Activated effector memory CD4-positive, alpha-beta T cell treated with anti-CD3 and anti-CD28 coated beads, Interleukin-2, amount 50 U/mL, for 16 hours (primary cell): ENCODE measurements at regions not wholly inside any gene's neighbourhood (a gene's known extent, or its start where the extent isn't known, plus 50 kb on each side); places are given as distances from the start of the nearest gene placed in this dataset.

Source experiments
- DNase-seq: peaks from one replicate; pipeline ENCODE4 v3.0.0-alpha.2; 2020

DNA sequence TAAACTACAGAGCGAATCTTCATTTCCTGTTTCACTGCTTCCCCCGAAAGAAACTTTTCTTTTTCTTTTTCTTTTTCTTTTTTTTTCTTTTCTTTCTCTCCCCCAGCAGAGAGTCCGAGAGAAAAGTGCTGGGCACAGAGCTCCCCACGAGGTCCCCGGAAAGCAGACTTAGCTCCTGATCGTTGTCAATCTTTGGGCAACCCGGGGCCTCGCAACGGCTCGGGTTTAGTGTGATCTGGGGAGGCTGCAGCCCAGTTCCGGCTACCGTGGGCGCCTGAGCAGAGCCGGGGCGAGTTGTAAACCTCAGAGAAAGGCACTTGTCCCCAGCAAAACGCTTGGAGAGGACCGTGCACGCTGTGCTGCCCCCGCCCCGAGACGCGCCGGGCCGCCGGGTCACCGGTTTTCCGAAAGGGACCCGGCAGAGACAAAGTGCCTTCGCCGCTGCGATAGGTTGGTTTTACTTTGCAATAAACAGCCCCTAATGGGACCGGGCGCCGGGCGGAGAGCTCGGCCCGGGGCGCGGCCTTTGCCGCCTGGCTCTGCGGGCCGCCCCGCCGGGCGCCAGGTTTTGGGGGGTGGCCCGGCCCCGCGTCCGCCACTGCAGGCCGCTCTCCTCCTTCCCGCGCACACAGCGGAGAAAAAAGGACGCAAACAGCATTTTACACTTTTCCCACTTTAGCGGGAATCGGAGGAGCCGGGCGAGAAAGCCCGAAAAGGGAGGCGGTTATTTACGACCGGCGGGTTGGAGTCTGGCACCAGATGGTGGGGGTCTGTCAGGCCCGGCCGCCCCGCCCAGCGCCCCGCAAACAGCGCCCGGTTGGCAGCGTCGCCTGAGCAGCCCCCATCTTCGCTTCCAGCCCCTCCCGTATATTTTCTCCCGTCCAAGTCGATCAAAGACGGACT, 136.0 kb downstream of the INSIG2 start:
- DNase-seq: peak; percentile 71

DNA sequence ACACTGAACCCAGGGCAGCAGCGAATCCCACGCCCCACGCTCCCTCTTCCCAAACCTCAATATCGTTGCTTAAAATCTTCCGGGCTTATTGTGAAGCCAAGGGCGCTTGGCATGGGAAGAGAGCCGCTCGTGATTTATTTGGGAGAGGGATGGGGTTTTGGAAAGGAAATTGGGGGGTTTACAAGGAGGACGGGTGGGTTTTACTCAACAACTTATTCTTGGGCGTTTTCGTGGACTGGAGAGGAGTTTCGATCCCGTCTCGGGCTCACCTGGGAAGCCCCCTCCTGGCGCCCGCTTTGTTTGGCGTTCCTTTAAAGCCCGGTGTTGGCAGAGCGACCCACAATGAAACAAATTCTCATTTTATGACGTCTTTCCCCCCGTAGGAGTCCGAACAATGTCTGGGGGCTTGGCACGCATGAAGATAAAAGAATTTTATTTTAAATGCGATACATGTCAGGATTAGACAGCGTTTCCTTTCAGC, 135.3 kb downstream of the INSIG2 start:
- DNase-seq: no peak

DNA sequence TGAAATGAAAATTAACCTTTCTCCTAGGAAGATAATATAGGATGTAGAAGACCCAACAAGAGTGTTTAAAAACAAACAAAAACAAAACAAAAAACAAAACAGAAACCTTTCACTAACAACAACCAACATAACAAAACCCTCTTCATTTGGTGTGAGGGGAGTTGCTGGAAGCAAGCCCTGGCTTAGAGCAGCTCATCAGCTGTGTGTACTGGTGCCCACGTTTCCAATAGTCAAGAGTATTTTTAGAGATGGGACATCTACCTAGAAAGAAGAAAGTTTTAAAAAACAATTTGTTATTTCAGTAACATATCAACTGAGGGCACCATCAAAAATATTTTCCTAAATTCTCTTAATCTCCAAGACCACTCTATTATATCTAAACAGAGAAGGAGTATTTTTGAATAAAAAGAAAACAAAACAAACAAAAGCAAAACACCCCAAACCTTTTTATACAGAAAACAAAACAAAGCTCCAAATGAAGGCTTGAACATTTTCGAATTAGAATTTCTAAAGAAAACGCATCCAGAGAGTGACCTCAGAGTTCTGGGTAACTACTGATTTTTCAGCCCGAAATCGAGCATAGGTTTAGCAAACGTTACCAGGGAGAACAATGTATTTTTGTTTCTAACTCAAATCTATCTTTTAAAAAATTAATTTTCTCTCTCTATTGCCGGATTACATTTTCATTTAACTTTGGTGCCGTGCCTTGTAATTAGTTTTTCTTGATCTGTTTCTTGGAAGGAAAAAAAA, 134.6 kb downstream of the INSIG2 start:
- DNase-seq: no peak

DNA sequence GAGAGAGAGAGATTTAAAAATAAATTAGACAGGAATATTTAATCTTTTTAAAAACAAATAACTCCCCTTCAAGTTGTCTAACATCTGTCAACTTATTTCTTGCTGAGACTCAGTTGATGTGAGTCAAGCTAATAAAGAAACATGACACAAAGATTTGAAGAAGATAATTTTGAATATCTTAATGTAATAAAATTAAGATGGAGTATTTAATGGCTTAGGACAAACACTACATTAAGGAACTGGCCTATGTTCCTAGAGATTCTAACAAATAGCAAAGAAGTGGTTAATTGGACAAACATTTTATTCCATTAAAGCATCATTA, 134.0 kb downstream of the INSIG2 start:
- DNase-seq: no peak

DNA sequence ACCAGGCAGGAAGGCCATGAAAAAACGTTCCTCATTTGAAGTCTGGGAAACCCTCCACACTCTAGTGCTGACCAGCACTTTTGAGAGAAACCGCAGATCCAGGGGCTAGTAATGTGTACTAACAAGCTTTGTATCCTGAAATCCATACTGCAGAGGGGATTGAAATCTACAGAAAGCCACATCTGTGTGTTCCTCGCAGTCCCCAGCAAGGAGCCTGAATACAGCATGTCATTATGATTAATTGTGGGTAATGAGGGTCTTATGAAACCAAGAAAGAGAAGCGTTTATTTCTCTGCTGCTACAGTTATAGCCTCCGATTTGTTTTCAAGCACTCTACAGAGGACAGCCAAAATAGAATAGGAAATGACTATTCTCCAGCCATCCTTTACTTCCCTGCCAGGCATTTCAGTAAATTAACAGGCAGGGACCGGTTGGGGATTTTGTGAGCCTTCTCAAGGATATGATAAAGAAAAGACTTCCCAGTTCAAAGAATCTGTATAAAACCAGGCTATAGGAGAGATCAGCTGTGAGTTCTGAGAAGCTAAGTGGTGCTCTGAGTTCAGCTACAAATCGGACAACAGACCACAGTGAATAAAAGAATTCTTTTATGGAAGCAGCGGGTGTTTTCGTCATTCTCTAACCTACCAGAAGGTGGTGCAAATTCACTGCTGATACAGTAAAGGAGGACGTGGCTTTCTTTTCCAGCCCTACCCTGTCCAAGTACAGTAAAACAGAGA, 133.4 kb downstream of the INSIG2 start:
- no peak for DNase-seq

DNA sequence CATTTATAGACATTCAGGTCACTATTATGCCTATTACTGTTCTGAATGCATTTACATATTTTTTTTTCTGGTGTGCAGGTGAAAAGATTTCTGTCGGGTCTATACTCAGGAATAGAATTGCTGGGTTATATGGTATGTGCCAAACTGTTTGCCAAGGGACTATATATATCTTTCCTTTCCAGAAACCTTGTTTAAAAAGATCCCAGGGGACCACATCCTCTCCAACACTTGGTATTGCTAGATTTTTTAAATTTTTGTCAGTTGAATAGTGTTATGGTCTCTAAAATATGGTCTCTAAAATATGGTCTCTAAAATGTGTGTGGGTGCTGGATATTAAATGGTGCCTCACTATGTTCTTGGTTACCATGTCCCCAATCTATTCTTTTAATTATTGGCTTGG, 131.3 kb downstream of the INSIG2 start:
- DNase-seq: no peak

DNA sequence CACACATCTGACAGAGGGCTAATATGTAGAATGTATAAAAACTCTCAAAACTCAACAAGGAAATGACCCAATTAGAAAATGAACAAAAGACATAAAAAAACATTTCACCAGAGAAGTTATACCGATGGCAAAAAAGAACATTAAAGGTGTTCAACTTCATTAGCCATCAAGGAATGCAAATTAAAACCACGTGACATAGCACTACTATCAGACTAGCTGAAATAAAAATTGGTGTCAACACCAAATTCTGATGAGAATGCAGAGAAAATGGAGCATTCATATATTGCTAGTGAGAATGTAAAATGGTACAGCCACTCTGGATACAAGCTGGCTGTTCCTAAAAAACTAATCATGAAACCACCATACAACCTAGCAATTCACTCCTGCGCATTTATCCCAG, 128.0 kb downstream of the INSIG2 start:
- DNase-seq: no peak

DNA sequence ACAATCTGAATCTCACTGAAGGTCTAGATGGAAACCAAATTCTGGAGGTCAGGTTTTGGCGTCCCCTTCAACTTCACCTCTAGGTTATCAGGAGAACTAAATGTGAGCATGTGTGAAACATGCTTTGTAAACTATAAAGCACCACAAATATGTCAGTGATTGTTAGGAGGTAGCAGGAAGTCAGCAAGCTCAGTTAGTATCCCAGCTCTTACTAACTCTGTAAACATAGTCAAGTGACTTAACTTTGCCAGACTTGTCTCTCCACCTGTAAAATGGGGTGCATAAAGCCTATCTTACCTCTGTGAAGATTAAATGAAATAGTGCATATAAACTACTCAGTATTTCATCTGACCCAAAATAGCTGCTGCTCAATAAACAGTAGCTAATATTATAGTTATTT, 121.5 kb downstream of the INSIG2 start:
- DNase-seq: no peak

DNA sequence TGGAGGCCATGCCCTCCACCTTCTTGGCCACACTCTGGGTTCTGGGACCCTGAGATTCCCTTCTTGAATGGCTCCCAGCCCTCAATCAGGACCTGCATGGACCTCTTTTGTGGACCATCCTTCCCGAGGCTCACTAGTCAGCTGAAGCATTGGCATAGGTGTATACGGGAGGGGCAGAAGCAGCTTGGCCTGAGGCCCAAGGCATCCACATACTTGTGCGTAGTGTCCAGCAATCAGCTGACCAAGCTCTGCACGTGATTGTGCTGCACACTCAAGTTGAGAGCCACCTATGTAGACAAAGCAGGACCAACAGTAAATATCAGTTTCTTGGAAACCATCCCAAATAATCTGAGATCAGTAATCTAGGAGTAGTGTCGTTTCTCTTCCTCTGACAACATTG, 119.6 kb downstream of the INSIG2 start:
- DNase-seq: no peak

DNA sequence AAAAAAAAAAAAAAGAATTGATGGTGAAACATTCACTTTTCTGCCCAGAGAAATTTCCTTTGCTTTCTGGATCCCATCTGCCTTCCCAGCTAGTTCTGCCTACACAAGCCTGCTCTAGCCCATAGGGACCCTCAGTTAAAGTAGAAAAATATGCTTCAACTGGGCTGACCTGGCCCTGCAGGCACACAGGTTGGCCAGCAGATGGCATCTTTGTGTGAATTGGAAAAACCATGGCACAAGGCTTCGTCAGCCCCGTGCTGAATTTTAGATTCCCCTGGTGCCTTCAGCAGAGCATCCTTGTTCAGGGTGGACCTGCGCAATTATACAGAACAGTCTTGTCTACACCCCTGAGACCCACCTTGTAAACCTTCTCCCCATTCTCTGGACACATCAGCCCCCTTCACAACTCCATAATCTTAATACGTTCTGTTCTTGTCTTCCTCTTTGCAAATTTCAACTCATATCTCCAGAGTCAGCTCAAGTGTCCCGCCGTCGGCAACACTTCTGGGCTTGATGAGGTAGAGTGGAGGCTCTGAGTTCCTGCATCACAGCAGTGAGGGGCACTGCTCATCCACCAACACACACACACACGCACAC, 114.5 kb downstream of the INSIG2 start:
- DNase-seq: peak; percentile 81

DNA sequence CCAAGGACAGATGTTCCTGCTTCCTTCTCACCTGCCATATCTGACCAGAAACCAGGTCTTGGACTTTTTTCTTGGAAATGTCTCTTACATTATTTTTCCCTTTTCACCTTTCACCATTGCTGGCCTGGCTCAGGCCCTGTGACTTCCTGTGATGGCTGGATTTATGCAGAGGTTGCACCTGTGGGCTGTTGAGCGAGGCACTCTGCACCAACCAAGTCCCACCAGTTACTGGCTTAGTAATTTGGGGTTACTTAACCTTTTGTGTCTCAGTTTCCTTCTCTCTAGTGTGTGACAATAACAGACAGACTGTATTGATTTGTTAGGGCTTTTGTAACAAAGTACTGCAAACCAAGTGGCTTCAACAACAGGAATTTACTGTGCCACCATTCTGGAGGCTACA, 110.0 kb downstream of the INSIG2 start:
- no peak for DNase-seq

DNA sequence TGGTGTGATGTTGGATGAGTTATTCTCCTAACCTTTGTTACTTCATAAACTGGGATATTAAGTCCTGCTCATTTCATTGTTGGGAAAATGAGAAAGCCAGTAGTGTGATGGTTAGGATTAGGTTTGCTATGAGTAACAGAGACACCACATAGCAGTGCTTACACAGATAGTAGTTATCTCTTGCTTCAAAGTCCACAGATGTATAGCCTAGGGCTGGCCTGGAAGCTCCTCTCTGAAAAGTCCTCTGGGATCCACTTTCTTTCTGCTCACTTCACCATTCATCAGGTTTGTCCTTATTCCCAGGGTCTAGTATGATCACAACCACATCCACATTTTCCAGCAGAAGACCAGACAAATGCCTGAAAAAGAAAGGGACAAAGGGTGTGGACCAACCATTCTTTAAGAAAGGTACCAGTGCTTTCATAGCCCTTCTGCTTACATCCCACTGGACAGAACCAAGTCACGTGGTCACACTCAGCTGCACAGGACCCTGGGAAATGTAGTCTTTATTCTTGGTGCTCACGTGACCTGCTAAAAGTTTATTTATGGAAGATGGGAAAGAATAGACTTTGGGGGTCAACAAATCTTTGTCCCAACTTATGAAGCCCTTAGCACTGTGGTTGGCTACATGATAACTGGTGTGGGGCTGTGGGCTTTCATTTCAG, 108.9 kb downstream of the INSIG2 start:
- no peak for DNase-seq

DNA sequence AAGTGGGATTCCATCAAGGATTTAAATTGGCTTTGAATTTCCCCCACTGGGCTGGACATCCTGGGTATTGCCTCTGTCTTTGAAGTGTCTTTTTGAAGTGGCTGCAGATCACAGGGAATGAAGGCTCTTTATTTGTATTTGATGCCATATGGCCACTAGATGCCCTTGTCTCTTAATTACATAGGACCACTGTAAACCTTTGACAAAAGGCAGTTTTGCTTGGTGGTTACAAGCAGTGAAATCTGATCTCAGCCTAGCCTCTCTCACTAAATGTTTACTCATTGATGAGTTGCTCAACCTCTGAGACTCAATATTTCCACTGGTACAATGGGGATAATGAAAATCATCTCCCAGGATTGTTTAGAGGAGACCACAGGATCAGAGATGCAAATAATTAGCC, 102.2 kb downstream of the INSIG2 start:
- DNase-seq: no peak

DNA sequence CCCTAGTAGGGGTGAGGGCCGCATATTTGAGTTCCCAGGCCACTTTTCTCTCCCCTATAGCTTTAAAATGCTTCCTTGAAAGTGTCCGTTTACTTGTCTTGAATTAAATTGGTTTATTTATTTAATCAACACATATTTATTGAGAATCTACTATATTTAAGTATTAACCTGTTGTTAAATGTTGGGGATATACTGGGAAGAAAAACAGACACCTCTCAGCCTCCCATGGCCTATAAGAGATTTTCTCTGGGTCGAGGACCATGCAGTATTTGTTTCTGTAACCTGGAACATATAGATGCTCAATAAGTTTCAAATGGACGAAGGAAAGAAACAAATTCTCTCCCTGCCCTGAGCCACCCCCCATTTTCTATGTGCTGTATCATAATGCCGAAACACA, 98.6 kb downstream of the INSIG2 start:
- no peak for DNase-seq

DNA sequence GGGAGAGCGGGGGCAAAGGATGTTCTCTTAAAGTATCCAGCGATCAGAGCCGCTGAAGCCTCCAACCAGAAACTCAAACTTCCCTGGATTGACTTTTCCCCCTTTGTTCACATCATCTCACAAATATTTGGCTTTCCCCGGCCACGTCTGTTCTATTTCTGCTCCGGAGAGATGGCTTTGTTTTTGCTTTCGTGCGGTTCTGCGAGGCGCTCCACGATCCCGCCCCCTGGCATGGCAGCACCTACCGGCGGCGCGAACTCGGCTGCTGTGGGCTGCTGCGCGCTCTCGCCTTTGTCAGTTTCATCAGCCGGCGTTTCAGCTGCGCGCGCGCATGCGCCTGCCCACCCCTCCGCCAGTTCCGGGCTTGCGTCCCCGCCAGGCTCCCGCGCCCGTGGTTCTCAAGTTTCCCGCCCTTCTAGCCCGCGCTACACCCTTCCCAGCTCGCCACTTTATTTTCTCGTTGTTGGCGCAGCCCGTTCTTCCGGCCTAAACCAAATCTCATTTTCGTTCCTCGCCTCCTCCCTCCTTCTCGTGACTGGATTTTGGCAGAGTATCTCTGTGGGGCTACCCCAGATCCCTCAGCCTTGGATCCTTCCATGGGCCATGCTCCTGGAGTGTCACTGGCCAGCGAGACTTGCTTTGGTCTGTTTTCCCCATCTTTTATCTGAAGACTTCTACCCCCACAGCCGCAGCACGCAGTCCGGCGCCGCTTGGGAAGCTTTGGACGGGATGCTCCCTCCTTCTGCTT, 98.0 kb downstream of the INSIG2 start:
- DNase-seq: peak; percentile 95

DNA sequence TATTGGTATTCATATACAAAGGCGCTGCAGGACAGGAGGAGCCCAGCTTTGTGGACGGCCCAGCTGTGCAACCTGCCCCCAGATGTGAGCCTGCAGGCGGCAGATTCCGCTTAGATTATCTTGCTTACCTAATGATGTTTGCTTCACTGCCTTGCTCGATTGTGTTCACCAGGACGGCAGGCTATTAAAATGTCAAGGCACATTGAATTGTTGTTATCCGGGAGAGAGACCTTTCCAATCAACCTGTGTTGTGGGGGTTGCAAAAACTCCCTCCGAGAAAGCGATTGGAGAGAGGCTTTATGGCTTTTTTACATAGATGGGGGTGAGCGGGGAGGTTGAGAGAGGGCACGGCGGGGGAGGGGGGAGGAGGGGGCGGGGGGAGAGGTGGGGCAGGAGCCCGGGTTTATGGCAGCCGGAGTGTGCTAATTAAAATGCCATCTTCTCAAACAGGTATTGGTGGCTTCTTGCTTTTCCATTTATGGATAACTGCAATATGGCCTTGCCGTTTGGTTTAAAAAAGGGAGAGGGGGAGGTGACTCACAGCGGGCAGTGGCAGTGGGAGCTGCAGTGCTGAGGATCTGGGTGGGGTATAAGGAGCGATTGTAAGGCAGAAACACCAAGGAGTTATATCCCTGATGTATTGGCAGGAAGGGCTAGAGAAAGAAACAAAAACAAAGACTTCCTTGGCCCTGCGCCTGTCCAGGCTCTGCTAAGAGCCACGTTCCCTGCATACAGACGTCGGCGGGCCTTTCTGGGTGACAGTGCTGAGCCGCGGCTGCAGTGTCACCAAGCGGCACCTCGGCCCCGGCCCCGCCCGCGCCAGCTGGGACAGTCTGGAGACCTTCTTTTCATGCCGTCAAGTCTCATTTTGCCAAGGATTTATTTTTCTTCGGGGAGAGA, 97.2 kb downstream of the INSIG2 start:
- DNase-seq: peak; percentile 80

DNA sequence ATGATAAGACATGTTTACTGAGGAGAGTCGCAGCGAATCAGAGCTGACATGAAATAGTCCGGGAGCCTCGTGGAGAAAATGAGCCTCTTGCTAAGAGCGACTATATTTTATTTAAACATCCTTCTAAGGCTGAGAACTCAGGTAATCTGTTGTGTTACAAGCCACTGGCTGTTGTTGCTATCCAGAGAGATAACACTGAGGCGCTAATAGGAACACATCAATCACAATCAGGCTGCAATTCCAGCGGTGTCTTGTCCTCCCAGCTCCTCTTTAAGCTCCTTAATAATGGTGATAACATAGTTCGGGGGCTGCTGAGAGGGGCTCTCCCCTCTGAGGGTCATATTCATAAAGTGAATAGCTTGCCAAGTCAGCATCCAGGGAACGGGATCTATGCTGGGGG, 95.1 kb downstream of the INSIG2 start:
- DNase-seq: no peak

DNA sequence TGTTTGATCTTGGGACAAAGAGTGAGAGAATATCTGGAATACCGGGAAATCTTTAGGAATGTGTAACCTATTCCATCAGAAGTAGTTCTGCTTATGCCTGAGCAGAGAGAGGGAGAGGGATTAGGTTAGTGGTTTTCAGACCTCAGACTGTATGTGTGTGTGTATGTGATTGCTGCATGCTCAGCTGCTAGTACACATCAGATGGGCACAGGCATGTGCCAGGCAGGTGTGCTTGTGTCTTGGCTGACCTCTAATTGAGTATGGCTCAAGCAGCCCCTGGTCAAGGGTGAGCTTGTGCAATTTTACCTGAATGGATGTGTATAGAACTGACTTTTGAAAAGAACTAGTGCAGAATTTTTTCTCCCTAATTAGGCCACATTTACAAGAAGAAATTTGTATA, 91.2 kb downstream of the INSIG2 start:
- no peak for DNase-seq

DNA sequence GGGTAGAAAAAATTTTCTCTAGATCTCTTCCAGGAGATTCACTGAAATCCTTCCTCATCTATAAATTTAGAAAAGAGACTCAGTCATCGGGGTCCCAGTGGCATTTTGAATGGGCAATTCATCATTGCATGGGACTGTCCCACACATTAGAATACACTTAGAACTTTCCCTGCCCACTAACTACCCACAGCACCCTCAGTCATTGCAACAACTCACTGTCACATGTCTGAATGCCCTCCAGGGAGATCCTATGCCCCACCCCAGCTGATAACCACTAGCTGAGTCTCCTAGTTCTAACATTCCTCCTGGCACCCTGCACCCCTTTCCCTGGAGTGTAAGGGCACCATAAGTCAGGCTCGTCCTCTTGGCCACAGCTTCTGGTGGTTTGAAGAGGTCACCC, 89.6 kb downstream of the INSIG2 start:
- no peak for DNase-seq

DNA sequence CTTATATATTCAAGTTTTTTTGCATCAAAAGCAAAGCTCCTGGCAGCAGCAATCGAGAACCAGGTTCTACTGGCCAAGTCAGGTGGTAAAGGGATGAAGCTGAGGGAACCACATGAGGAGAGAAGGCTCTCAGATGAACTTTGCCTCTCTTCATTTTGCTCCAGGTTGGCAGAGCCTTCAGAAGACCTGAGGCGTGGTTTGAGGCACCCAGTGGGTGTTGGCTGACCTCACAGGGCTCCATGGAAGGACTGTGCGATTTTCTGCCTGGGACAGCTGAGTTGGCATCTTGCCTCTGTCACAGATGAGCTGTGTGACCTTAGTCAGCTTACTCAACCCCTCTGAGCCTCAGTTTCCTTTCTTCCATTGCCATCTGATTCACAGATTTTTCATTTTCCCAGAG, 89.0 kb downstream of the INSIG2 start:
- no peak for DNase-seq

DNA sequence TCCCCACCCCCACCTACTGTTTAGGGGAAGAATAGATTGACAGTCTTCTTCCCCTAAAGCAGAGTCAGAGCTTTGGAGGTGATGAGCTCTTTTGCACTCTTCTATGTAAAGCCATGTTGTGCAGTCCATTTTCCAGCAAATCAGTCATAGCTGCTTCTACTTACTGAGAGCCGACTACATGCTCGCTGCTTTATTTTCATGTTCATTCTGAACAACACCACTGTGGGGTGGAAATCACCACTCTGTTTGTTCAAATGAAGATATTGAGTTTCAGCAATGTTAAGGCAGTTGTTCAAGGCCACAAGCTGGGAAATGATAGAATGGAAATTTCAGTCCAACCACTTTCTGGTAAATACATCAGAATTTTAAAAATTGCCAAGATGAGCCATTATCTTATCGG, 88.3 kb downstream of the INSIG2 start:
- DNase-seq: no peak
